Keratinocyte (primary cell): ENCODE measurements at regions not wholly inside any gene's neighbourhood (a gene's known extent, or its start where the extent isn't known, plus 50 kb on each side); places are given as distances from the start of the nearest gene placed in this dataset.

ENCODE experiments used
- EZH2 ChIP-seq: IDR thresholded peaks from one replicate; pipeline ENCODE4 v1.6.1; 2012; ENCODE audit warnings: inconsistent platforms, mild to moderate bottlenecking, low read length, moderate library complexity
- TF ChIP-seq, protein P1 (sequence below), 3 experiments: IDR thresholded peaks in 1 of 3; conservative IDR thresholded peaks in 1 of 3; optimal IDR thresholded peaks in 1 of 3; 2 replicates in 2 of 3; 3 replicates in 1 of 3; pipeline versions ENCODE3 to v1.5.1; 2011; ENCODE audit warnings: low read length in 3 of 3, mild to moderate bottlenecking in 3 of 3, moderate library complexity in 2 of 3, control low read depth in 1 of 3, inconsistent platforms in 1 of 3; ENCODE audit not compliant: insufficient read depth in 2 of 3; ENCODE audit errors: extremely low read depth in 1 of 3

DNA sequence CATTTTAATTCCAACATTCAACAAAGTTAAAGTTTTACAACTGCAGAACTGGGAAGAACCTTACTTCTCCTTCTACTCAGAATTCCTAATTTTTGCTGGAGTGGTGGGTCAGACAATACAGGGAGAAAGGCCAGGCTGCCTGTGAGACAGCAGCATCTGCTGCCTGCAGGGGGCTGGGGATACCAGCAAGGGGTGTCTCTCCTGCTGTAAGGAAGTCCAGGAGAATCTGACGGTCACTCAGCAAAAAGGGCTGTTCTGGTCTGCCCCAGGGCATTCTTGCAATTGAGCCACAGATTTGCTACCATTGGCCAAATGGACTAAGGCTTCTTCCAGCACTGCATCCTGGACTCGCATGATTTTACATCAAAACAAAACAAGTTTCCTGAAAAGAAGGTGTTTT, 426.6 kb upstream of the CDH11 start:
- no peak for TF ChIP-seq EZH2
- TF ChIP-seq, protein P1, sequence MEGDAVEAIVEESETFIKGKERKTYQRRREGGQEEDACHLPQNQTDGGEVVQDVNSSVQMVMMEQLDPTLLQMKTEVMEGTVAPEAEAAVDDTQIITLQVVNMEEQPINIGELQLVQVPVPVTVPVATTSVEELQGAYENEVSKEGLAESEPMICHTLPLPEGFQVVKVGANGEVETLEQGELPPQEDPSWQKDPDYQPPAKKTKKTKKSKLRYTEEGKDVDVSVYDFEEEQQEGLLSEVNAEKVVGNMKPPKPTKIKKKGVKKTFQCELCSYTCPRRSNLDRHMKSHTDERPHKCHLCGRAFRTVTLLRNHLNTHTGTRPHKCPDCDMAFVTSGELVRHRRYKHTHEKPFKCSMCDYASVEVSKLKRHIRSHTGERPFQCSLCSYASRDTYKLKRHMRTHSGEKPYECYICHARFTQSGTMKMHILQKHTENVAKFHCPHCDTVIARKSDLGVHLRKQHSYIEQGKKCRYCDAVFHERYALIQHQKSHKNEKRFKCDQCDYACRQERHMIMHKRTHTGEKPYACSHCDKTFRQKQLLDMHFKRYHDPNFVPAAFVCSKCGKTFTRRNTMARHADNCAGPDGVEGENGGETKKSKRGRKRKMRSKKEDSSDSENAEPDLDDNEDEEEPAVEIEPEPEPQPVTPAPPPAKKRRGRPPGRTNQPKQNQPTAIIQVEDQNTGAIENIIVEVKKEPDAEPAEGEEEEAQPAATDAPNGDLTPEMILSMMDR (optimal IDR thresholded peaks at IDR 0.05 in 1 of 3, IDR thresholded peaks at IDR 0.05 in 1 of 3, conservative IDR thresholded peaks at IDR 0.05 in 1 of 3; ENCODE audit: extremely low read depth in 1 of 3, insufficient read depth in 2 of 3, low read length in 3 of 3), result no peak
